Urinary bladder (tissue), 3 donors: ENCODE measurements at regions not wholly inside any gene's neighbourhood (a gene's known extent, or its start where the extent isn't known, plus 50 kb on each side); places are given as distances from the start of the nearest gene placed in this dataset.

Source experiments
- DNase-seq: peaks from one replicate; pipeline ENCODE4 v3.0.0-alpha.2; 2015; ENCODE audit errors: extremely low spot score
- H3K27ac ChIP-seq: one replicate; pipeline ENCODE4 v1.5.1; 2013; ENCODE audit warnings: low read depth, mild to moderate bottlenecking, moderate library complexity
- H3K36me3 ChIP-seq: one replicate; pipeline ENCODE4 v1.6.1; 2013; ENCODE audit warnings: mild to moderate bottlenecking, moderate library complexity; ENCODE audit not compliant: insufficient read depth
- H3K4me1 ChIP-seq: one replicate; pipeline ENCODE4 v1.6.1; 2013; ENCODE audit warnings: mild to moderate bottlenecking, moderate library complexity; ENCODE audit not compliant: insufficient read depth
- H3K4me3 ChIP-seq: one replicate; pipeline ENCODE4 v1.5.1; 2013; ENCODE audit warnings: low read depth, low read length
- WGBS: extraction: QIAGEN DNeasy Blood & Tissue Kit; methylation state at CpG from one replicate; pipeline ENCODE4 v1.1.7; 2013; 5-methylcytosine and 5-hydroxymethylcytosine counted together
- donor health status: healthy with polysubstance abuse.
- donor health status: healthy.

DNA sequence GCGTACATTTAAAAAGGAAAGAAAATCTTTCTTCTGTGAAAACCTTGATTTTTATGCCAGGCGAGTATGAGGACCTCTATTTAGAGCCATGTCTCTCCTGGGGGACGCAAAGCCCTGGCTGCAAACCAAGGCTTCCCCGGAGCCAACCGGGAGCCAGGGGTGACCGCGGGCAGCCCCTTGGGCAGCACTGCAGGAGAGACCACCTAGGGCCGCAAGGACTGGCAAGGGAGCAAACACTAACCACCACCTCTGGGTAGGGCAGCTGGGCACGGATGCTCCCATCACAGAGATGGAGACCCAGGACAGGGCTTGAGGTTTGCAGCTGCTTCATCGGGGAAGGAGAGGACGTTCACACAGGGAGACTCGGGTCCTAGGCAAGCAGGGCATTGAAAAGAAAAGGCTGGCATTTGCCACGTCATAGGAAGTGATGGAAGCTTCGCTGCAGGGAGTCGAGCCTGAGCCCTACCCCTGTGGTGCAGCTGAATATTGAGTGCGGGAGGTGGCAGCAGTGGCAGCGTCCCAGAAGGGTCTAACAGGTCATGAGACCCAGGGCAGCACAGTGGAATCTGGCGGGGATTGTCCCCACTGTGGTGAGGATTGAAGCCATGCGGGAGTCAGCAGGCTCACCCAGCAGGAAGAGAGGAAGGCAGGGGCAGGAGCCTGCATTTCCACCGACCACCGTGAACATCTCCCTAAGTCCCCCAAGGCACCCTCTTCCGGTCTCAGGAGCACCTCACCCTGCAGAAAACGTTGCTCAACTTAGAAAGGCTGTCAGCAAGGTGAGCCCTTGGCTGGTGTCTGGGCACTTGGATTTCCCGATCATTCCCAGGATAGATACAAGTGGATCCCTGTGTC lies 156.2 kb upstream of the CST7 start:
- Histone ChIP-seq H3K4me3 (no peak overlapping the region), H3K27ac (no peak overlapping the region), H3K36me3 (no peaks in the 10 kb centered on the region), H3K4me1 (no peaks in the 10 kb centered on the region)
- WGBS = 85% methylated on average over 24 of the region's 24 CpGs
- no peak for DNase-seq

DNA sequence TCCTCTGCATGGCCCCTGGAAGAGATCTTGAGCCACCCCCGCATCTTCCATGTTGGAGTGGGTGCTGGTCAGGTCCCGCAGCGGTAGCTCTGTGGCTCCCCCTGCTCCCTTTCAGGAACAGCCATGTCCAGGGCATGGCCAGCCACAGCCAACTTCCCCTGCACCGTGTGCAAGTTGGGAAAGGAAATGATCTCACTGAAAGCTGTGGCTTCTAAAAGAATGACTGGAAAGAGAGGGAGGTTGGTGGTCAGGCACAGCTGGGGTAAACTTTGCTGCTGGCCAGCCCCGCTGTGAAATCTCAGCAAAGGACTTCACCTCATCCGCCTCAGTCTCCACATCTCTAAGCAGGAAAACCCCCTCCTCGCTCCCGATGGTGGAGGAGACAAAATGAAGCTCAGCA lies 153.6 kb upstream of the CST7 start:
- WGBS = 71% methylated on average over 8 of the region's 8 CpGs
- no peak for DNase-seq
- no peak overlapping the region for H3K4me3 ChIP-seq
- H3K27ac ChIP-seq = no peak overlapping the region
- no peaks in the 10 kb centered on the region for H3K4me1 ChIP-seq
- no peaks in the 10 kb centered on the region for H3K36me3 ChIP-seq

DNA sequence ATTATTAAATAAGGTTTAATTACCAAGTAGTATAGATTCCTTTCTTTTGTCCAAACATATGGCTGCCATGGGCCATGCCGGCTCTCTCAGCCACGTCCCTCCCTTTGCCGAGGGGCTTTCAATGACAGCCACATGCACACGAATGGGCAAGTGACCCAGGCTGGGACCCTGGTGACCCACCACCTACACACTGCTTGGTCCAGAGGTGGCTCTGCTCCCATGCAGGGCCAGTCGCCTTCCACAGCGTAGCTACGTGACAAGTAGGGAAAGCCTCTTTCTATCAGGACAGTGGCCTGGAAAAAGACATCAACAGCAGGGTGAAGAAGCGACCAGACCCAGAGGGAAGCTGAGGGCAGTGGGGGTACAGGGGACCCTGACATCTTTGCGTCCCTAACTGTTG lies 152.8 kb upstream of the CST7 start:
- no peak for DNase-seq
- 91% methylated on average over 9 of the region's 9 CpGs for WGBS
- Histone ChIP-seq H3K4me1 (no peaks in the 10 kb centered on the region), H3K36me3 (no peaks in the 10 kb centered on the region), H3K4me3 (no peak overlapping the region), H3K27ac (no peak overlapping the region)

DNA sequence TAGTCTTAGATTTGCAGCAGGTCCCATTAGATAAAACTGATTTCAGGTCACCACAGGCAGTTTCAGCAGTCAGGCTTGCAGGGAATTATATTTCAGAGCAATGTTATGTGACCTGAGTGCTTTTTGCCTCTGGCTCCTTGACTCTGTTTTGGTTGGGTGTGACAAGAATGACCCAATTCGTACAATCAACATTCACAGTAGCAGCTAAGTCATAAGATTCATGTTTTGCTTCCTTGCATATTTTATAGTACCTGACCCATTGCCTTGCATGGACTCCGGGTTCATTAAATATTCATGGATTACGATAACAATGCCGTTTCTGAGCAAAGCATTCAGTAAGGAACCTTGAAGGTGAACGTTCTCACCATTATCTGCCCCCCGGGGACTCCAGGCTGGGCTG lies 152.0 kb upstream of the CST7 start:
- no peak for DNase-seq
- Histone ChIP-seq H3K36me3 (no peaks in the 10 kb centered on the region), H3K4me1 (no peaks in the 10 kb centered on the region), H3K27ac (no peak overlapping the region), H3K4me3 (no peak overlapping the region)
- WGBS = 71% methylated on average over 6 of the region's 6 CpGs

DNA sequence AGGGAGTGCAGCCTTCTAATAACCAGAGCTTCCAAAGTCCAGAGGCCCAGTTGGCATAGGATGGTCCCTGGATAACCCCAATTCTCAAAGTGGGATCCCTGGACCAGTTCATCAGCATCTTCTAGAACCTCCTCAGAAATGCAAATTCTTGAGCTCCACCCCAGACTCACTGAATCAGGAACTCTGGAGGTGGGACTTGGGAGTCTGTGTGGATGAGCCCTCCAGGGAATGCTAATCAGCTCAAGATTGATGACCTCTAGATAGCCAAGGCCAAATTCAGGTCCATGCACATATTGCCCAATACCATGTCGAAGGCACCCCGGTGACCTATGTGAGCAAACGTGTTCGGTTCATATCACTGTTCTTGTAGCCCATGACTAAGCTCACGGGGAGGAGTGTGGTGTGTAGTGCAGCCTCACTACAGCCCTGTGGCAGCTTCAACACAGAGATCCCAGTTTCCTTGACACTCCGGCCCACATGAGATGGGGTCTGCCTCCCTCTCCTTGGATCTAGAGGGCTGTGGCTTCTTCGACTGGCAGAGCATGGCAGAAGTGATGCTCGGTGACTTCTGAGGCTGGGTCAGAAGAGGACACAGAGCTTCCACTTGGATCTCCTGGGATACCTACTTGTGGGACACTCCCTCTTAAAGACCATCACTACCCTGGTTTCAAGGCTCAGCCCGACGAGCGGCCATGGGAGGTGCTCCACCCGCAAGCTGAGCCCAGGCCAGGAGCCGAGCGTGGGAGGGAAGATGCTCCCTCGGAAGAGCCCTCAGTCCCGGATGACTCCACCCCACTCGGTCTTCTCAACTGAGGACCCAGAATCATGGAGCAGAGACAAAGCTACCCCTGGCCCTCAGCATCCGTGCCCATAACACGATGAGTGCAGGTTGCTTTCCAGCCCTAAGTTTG lies 151.1 kb upstream of the CST7 start:
- Histone ChIP-seq H3K4me3 (no peak overlapping the region), H3K4me1 (no peaks in the 10 kb centered on the region), H3K27ac (no peak overlapping the region), H3K36me3 (no peaks in the 10 kb centered on the region)
- WGBS = 91% methylated on average over 19 of the region's 19 CpGs
- no peak for DNase-seq

DNA sequence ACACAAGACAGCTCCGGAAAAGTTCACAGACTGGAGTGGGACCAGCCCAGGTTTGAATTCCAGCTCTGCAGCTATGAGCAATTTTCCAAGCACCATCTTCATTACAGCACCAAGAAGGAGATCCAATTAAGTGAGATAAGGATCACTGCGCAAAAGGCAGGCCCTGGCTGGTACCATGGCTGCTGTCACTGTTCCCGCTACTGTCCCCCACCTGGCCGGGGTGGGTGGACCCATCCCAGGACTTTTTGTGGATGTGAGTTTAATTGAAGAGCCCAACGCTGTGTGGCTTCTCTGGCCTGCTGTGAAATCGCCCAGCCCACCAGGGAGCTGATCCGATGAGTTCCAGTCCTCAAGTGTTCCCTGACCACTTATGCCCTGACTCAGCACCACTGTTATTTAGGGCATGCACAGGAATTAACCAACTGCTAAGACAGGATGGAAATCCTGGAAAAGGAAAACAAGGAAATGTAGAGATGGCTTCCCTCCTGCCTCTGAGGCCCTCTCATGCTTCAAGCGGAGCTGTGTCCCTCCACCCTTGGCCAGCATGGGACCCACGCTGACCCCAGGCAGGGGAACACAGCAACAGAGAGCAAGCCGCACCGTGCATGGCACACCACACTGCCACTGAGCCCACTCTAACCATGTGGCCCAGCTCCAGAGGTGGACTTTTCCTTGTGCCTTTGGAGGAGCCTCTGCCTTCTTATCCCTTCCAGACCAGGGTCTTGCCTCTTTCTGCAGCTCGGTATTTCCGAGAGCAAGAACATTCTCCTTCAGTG lies 150.0 kb upstream of the CST7 start:
- Histone ChIP-seq H3K4me3 (no peak overlapping the region), H3K27ac (no peak overlapping the region), H3K36me3 (no peaks in the 10 kb centered on the region), H3K4me1 (no peaks in the 10 kb centered on the region)
- 86% methylated on average over 13 of the region's 13 CpGs for WGBS
- DNase-seq = no peak

DNA sequence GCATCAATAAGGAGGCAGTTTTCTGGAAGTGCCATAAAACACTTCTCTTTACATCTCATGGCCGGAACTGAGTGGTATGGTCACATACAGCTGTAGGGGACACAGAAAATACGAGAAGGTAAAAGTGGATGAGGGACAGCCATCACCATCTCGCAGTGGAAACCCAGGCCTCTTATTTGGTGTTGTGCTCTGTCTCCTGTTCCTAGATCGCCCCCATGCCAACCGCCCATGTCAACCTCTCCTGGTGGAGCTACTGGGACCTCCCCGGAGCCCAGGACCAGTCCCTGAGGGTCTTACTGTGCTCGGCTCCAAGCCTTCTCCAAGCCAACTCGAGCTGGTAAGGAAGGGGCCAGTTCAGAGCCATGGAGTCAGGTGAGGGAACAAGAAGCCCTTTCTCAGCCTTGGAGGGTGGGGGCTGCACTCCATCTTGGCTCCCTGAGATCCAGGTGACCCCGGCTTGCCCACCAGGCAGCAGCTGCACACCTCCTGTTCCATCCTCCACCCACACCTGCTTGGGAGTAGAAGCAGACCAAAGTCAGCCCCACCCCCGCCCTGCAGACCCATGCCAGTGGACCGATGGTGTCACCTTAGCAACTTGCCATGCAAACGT lies 149.0 kb upstream of the CST7 start:
- H3K36me3 ChIP-seq = no peaks in the 10 kb centered on the region
- WGBS = 85% methylated on average over 12 of the region's 12 CpGs
- H3K4me1 ChIP-seq = no peaks in the 10 kb centered on the region
- DNase-seq = no peak
- H3K4me3 ChIP-seq = no peak overlapping the region
- H3K27ac ChIP-seq = no peak overlapping the region

DNA sequence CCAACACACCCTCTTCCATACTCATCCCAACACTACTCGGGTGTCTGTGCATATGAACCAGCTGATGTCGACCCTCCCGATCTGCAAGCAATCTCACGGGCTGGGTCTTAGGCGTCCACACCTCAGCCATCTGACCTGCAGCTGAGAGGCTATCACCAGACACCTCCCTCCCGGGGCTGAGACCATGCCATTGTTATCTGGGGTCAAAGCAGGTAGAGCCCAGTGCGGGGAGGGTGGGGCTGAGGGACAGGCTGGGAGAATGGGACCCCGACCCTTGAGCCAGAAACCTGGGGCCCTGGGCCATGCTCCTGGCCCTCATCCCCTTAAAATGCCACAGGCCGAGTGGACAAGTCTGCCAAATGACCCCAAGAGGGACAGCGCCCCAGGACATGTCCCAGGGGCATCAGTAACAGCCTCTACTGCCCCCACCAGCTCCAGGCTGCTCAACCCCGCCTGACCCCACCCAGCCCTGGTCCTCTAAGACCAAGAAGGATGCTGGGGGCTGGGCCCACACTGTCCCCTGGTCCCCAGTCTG lies 146.7 kb upstream of the CST7 start:
- no peak for DNase-seq
- Histone ChIP-seq H3K4me1 (no peaks in the 10 kb centered on the region), H3K4me3 (no peak overlapping the region), H3K27ac (no peak overlapping the region), H3K36me3 (no peaks in the 10 kb centered on the region)
- WGBS = 75% methylated on average over 11 of the region's 11 CpGs

DNA sequence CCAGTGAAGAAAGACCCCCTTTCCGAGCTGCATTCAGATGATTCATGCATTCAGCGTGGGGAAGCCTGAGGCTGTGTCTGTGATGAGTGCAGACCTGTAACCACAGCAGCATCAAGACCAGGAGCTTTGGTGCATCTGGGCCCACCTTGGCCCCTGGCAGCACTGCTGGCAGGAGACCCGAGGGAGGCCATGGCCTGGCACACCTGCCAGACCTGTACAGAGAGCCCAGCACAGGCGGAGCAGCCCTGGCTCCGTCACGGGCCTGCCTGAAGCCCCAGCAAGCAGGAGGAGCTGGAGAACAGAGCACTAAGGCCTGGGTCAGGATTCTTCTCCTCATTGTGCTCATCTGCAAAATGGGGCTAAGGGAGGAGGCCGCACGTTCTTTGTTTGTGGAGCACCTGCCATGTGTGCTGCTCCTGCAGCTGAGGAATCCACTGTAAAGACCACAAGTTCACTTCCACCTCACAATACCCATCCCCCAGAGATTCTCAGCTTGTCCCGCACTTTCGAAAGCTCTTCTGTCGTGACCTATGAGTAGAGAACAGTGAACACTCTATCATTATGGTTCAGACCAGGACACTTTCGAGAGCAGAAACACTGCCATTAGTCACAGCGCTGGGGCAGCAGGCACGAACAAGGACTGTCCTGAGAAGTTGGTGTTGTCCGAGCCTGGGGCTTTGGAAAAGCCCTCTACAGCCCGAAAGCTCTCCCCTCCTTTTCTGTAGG lies 144.4 kb upstream of the CST7 start:
- 91% methylated on average over 16 of the region's 16 CpGs for WGBS
- H3K36me3 ChIP-seq = no peaks in the 10 kb centered on the region
- no peaks in the 10 kb centered on the region for H3K4me1 ChIP-seq
- H3K4me3 ChIP-seq = no peak overlapping the region
- no peak overlapping the region for H3K27ac ChIP-seq
- DNase-seq = no peak

DNA sequence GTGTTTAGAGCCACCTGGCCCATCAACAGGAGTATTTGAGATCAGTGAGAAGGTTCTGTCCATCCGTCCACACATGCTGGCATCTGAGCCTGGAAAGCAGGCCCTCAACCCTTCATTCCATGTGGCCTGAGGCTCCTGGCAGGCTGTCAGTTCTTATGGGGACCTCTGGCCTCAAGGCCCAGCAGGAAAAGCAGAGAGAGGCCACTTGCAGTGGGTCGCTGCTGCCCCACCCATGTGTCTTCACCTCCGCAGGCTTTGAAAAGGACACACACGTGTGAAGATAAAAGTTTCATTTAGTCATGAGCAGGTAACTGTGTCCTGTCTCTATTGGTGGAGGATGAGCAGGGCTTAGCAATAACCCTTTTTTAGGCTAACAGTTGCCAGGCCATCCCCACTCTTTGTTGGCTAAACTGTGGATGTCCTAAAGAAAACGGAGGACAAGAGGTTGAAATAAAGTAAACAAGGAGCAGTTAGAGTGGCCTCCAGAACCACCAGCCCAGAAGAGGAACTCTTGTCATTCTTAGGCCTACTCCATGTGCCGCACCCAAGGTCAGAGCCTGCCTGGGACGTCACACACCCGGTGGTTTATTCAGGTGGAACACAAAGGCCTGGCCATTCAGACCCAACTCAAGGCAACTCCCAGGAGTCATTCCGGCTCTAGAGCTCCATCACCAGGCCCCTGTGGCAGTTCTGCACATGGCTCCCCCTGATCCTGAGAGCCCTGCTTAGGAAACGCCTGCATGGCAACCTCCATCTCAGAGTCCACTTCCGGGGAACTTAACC lies 143.4 kb upstream of the CST7 start:
- 80% methylated on average over 11 of the region's 11 CpGs for WGBS
- no peaks in the 10 kb centered on the region for H3K36me3 ChIP-seq

DNA sequence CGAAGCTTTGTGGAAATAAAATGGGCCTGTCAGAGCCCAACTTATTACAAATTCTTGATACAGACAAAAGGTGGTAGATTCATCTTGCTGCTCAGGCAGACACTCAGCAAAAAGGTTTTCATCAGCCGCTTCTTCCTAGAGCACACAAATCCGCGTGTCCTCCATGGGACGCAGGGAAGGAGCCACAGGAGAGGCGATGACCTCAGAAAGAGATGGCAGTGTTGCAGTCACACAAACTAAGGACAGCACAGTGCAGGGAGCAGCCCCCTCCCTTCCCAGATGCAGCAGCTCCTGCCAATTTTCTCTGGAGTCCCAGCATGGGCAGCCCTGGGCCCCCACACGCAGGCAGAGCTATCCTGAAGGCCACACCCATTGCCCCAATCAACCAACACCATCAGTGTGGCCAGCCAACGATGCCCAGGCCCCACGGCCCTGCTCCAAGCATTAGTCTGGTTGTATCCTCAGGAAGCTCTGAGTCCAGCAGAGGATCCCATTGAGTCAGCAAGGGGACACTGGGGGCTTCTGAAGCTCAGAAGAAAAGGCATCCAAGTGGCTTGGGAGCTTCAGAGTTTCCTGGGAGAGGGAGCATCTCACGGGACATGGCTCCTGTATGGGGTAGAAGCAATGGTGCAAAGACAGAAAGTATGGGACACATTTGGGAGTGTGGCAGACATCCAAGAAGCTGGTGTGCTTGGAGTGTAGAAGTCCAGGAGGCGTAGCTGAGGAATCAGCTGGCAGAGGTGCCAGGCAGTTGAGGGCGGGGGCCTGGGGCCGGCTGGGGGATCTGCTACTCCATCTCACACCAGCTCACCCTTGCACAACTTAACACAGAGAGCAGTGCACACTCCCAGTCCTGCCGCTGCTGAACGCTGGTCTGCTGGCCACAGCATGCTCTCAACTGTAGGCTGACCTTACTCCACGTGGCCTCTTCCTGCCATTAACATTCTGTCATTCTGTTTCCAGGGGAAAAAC lies 142.1 kb upstream of the CST7 start:
- Histone ChIP-seq H3K36me3 (no peaks in the 10 kb centered on the region), H3K4me3 (no peak overlapping the region), H3K27ac (no peak overlapping the region), H3K4me1 (no peaks in the 10 kb centered on the region)
- no peak for DNase-seq
- 76% methylated on average over 16 of the region's 16 CpGs for WGBS

More for the DNA sequence above, 143.4 kb upstream of the CST7 start:
- Histone ChIP-seq H3K27ac (no peak overlapping the region), H3K4me3 (no peak overlapping the region), H3K4me1 (no peaks in the 10 kb centered on the region)
- no peak for DNase-seq
